ENCODE measurements at regions not wholly inside any gene's neighbourhood (a gene's known extent, or its start where the extent isn't known, plus 50 kb on each side); places are given as distances from the start of the nearest gene placed in this dataset.

- no peak for TF ChIP-seq CTCF (IDR thresholded peaks at IDR 0.05)
- TF ChIP-seq EZH2 (IDR thresholded peaks at IDR 0.05; ENCODE audit: borderline replicate concordance, insufficient read depth, low read depth, low read length, poor library complexity, severe bottlenecking) = no peak
Measured at GRCh38 chr1:239301251-239301650, 85.1 kb upstream of the CHRM3 start.

Measured in B cell (primary cell).